ENCODE measurements at regions not wholly inside any gene's neighbourhood (a gene's known extent, or its start where the extent isn't known, plus 50 kb on each side); places are given as distances from the start of the nearest gene placed in this dataset.

- peaks cover 17% of the 10 kb centered on the region for H3K9me3 Mint-ChIP-seq
Observed at GRCh38 chr1:82499022-82499421, 698.3 kb downstream of the ADGRL2 start.

GRCh38 chr1:82494117-82494516, 693.4 kb downstream of the ADGRL2 start:
- H3K36me3 Mint-ChIP-seq (ENCODE audit: low read depth): peaks cover 27% of the 10 kb centered on the region
- H3K27ac Mint-ChIP-seq (ENCODE audit: unreplicated experiment): no peak overlapping the region
- no peak for DNase-seq (ENCODE audit: low read depth, low spot score)
- H3K27me3 Mint-ChIP-seq (ENCODE audit: low read depth): no peaks in the 10 kb centered on the region
- H3K4me1 Mint-ChIP-seq: no peaks in the 10 kb centered on the region
- H3K9me3 Mint-ChIP-seq: peaks cover 20% of the 10 kb centered on the region
- H3K4me3 Mint-ChIP-seq: no peak overlapping the region
- TF ChIP-seq, protein P1, sequence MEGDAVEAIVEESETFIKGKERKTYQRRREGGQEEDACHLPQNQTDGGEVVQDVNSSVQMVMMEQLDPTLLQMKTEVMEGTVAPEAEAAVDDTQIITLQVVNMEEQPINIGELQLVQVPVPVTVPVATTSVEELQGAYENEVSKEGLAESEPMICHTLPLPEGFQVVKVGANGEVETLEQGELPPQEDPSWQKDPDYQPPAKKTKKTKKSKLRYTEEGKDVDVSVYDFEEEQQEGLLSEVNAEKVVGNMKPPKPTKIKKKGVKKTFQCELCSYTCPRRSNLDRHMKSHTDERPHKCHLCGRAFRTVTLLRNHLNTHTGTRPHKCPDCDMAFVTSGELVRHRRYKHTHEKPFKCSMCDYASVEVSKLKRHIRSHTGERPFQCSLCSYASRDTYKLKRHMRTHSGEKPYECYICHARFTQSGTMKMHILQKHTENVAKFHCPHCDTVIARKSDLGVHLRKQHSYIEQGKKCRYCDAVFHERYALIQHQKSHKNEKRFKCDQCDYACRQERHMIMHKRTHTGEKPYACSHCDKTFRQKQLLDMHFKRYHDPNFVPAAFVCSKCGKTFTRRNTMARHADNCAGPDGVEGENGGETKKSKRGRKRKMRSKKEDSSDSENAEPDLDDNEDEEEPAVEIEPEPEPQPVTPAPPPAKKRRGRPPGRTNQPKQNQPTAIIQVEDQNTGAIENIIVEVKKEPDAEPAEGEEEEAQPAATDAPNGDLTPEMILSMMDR (conservative IDR thresholded peaks at IDR 0.05): no peak

More at GRCh38 chr1:82499022-82499421, 698.3 kb downstream of the ADGRL2 start:
- Mint-ChIP-seq H3K4me3 (no peak overlapping the region), H3K36me3 (ENCODE audit: low read depth) (peaks cover 26% of the 10 kb centered on the region), H3K4me1 (no peaks in the 10 kb centered on the region), H3K27ac (ENCODE audit: unreplicated experiment) (no peak overlapping the region), H3K27me3 (ENCODE audit: low read depth) (no peaks in the 10 kb centered on the region)
- DNase-seq (ENCODE audit: low read depth, low spot score): no peak
- TF ChIP-seq, protein P1 (conservative IDR thresholded peaks at IDR 0.05): no peak

DNA sequence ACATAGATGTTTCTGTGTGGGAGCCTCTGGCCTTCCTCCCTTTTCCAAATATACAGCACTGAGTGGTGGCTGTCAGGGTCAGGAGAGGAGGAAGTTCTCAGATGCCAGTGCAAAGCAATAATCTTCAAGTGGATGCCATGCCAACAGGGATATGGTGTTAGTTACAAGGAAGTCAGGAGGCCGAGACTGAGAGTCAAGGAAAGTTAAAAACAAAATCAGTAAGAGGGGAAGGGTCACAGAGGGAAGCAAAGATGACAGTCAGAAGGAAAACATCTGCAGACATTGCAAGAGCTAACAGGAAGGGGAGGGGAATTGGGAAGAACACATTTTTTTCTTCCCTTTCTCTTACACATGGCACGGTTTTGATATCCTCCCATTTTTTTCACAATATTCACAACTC, 691.4 kb downstream of the ADGRL2 start:
- DNase-seq (ENCODE audit: low read depth, low spot score): no peak
- TF ChIP-seq, protein P1 (conservative IDR thresholded peaks at IDR 0.05): no peak
- H3K9me3 Mint-ChIP-seq: peaks cover 17% of the 10 kb centered on the region
- no peak overlapping the region for H3K4me3 Mint-ChIP-seq
- peak overlapping the region; percentile 81 for H3K27ac Mint-ChIP-seq (ENCODE audit: unreplicated experiment)
- peaks cover 24% of the 10 kb centered on the region for H3K36me3 Mint-ChIP-seq (ENCODE audit: low read depth)
- no peaks in the 10 kb centered on the region for H3K4me1 Mint-ChIP-seq
- no peaks in the 10 kb centered on the region for H3K27me3 Mint-ChIP-seq (ENCODE audit: low read depth)

- Mint-ChIP-seq H3K4me1 (peaks cover 2% of the 10 kb centered on the region), H3K9me3 (peaks cover 16% of the 10 kb centered on the region), H3K36me3 (ENCODE audit: low read depth) (peaks cover 18% of the 10 kb centered on the region), H3K27me3 (ENCODE audit: low read depth) (no peaks in the 10 kb centered on the region), H3K4me3 (no peak overlapping the region), H3K27ac (ENCODE audit: unreplicated experiment) (no peak overlapping the region)
- TF ChIP-seq, protein P1 (conservative IDR thresholded peaks at IDR 0.05): no peak
- no peak for DNase-seq (ENCODE audit: low read depth, low spot score)
Observed at GRCh38 chr1:82491301-82492048, 690.7 kb downstream of the ADGRL2 start.

GRCh38 chr1:82487778-82488177, 687.0 kb downstream of the ADGRL2 start:
- DNase-seq (ENCODE audit: low read depth, low spot score): no peak
- Mint-ChIP-seq H3K4me3 (no peak overlapping the region), H3K9me3 (no peaks in the 10 kb centered on the region), H3K36me3 (ENCODE audit: low read depth) (no peaks in the 10 kb centered on the region), H3K27me3 (ENCODE audit: low read depth) (no peaks in the 10 kb centered on the region), H3K27ac (ENCODE audit: unreplicated experiment) (no peak overlapping the region), H3K4me1 (peaks cover 16% of the 10 kb centered on the region)
- TF ChIP-seq, protein P1 (conservative IDR thresholded peaks at IDR 0.05): no peak
